ENCODE measurements at regions not wholly inside any gene's neighbourhood (a gene's known extent, or its start where the extent isn't known, plus 50 kb on each side); places are given as distances from the start of the nearest gene placed in this dataset.

DNA sequence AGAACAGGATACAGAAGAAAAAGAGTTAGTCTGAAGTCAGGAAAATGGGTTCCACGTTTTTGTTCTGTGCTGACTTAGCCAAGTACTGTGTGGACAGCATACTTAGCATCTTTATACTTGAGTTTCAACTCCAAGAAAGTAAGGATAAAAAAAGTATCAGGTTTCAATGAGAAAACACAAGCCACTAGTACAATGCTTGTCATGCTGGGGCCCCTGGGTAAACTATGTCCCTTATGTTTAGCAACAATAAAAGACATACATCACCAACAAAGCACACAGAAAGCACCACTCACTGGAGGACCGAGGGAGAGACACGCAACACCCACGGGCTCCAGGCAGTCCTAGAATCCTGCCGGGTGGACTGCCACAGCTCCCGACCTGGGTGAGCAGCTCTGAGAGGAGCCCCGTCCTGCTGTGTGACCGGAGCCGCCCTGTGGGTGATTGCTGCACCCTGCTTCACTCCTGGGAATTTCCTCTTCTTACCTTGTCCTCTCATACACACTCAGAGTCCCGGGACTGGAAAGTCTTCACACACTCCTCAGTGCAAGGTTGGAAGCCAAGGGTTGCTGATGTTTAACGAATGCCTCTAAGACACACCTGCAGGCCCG, 890.5 kb downstream of the BRD1 start (continued):
- no peak for TF ChIP-seq TCF12 (IDR thresholded peaks at IDR 0.05)
- TF ChIP-seq TCF12 (CRISPR knock-in tag; IDR thresholded peaks at IDR 0.05): no peak
- no peak for TF ChIP-seq RFX1 (IDR thresholded peaks at IDR 0.05)

DNA sequence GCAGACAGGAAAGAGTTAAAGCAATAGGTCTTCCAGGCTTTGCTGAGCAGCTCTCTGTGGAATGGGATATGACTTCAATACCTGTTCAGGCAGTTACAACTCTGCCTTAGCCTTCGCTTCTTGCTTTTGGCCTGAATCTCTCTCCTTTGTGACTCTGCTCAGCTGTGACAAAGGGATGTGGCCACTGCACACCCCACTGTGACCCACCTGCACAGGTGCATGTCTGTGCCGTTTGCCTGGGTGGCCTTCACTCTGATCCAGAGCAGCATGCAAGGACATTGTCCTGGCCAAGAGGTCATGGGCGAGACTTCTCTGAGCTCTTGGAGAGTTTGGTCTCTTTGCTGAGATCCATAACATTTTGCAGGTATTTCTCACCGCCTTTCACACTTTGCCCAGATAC, 891.3 kb downstream of the BRD1 start:
- BruUV-seq (replicated peaks): no TSS peak
- in situ Hi-C loops (cut with HindIII; ENCODE audit: extremely low pct_ligation_motif_present, low pct_unique_long_range_greater_than_20kb) (no loop called here), intact Hi-C loops (cut with micrococcal nuclease; ENCODE audit: unreplicated experiment) (no loop called here)
- Histone ChIP-seq H3K9me3 (ENCODE audit: low read length) (peaks cover 8% of the 10 kb centered on the region), H3K4me3 (replicated peaks in 1 of 3; ENCODE audit: insufficient read depth in 1 of 3, low read depth in 2 of 3, low read length in 3 of 3) (no peak overlapping the region), H3K36me3 (replicated peaks in 1 of 2; ENCODE audit: control insufficient read depth in 1 of 2, insufficient read depth in 2 of 2, low read length in 2 of 2) (no peaks in the 10 kb centered on the region; a peak in 1 of 5 replicates), H4K20me1 (ENCODE audit: insufficient read depth, low read length) (no peaks in the 10 kb centered on the region), H3K27me3 (ENCODE audit: control insufficient read depth in 1 of 2, insufficient read depth in 2 of 2, low read length in 2 of 2) (0 out of 5 replicates have a peak, but pooled peaks cover 0 to 2% of the 10 kb centered on the region in 2 experiments), H2AFZ (ENCODE audit: low read length) (no peak overlapping the region), H3K4me1 (ENCODE audit: insufficient read depth, low read length) (peaks cover 29% of the 10 kb centered on the region), H3K4me2 (ENCODE audit: low read depth, low read length) (no peak overlapping the region), H3K9ac (ENCODE audit: insufficient read depth, low read depth, low read length) (no peak overlapping the region), H3K27ac (ENCODE audit: extremely low read length, insufficient read depth, low read length) (no peak overlapping the region), H3K79me2 (ENCODE audit: insufficient read depth, low read length) (no peaks in the 10 kb centered on the region)
- no peak for ATAC-seq
- no peak for FAIRE-seq
- ChIA-PET CTCF (ENCODE audit: low intra/inter-chr PET ratio, low total read pairs) (no interaction called here), POLR2A (no interaction called here)
- 49% methylated on average over 3 of the region's 4 CpGs for WGBS (ENCODE audit: low lambda C conversion rate)
- no peak for DNase-seq (ENCODE audit: low spot score)
- TF ChIP-seq, protein P1, sequence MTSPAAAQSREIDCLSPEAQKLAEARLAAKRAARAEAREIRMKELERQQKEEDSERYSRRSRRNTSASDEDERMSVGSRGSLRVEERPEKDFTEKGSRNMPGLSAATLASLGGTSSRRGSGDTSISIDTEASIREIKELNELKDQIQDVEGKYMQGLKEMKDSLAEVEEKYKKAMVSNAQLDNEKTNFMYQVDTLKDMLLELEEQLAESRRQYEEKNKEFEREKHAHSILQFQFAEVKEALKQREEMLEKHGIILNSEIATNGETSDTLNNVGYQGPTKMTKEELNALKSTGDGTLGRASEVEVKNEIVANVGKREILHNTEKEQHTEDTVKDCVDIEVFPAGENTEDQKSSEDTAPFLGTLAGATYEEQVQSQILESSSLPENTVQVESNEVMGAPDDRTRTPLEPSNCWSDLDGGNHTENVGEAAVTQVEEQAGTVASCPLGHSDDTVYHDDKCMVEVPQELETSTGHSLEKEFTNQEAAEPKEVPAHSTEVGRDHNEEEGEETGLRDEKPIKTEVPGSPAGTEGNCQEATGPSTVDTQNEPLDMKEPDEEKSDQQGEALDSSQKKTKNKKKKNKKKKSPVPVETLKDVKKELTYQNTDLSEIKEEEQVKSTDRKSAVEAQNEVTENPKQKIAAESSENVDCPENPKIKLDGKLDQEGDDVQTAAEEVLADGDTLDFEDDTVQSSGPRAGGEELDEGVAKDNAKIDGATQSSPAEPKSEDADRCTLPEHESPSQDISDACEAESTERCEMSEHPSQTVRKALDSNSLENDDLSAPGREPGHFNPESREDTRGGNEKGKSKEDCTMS (CRISPR knock-in tag; conservative IDR thresholded peaks at IDR 0.05): no peak
- no peak for TF ChIP-seq ZNF530 (CRISPR knock-in tag; IDR thresholded peaks at IDR 0.05; ENCODE audit: low read depth)
- no peak for TF ChIP-seq STAG1 (CRISPR knock-in tag; IDR thresholded peaks at IDR 0.05)
- TF ChIP-seq ZNF331 (CRISPR knock-in tag; IDR thresholded peaks at IDR 0.05): no peak
- TF ChIP-seq, protein P2, sequence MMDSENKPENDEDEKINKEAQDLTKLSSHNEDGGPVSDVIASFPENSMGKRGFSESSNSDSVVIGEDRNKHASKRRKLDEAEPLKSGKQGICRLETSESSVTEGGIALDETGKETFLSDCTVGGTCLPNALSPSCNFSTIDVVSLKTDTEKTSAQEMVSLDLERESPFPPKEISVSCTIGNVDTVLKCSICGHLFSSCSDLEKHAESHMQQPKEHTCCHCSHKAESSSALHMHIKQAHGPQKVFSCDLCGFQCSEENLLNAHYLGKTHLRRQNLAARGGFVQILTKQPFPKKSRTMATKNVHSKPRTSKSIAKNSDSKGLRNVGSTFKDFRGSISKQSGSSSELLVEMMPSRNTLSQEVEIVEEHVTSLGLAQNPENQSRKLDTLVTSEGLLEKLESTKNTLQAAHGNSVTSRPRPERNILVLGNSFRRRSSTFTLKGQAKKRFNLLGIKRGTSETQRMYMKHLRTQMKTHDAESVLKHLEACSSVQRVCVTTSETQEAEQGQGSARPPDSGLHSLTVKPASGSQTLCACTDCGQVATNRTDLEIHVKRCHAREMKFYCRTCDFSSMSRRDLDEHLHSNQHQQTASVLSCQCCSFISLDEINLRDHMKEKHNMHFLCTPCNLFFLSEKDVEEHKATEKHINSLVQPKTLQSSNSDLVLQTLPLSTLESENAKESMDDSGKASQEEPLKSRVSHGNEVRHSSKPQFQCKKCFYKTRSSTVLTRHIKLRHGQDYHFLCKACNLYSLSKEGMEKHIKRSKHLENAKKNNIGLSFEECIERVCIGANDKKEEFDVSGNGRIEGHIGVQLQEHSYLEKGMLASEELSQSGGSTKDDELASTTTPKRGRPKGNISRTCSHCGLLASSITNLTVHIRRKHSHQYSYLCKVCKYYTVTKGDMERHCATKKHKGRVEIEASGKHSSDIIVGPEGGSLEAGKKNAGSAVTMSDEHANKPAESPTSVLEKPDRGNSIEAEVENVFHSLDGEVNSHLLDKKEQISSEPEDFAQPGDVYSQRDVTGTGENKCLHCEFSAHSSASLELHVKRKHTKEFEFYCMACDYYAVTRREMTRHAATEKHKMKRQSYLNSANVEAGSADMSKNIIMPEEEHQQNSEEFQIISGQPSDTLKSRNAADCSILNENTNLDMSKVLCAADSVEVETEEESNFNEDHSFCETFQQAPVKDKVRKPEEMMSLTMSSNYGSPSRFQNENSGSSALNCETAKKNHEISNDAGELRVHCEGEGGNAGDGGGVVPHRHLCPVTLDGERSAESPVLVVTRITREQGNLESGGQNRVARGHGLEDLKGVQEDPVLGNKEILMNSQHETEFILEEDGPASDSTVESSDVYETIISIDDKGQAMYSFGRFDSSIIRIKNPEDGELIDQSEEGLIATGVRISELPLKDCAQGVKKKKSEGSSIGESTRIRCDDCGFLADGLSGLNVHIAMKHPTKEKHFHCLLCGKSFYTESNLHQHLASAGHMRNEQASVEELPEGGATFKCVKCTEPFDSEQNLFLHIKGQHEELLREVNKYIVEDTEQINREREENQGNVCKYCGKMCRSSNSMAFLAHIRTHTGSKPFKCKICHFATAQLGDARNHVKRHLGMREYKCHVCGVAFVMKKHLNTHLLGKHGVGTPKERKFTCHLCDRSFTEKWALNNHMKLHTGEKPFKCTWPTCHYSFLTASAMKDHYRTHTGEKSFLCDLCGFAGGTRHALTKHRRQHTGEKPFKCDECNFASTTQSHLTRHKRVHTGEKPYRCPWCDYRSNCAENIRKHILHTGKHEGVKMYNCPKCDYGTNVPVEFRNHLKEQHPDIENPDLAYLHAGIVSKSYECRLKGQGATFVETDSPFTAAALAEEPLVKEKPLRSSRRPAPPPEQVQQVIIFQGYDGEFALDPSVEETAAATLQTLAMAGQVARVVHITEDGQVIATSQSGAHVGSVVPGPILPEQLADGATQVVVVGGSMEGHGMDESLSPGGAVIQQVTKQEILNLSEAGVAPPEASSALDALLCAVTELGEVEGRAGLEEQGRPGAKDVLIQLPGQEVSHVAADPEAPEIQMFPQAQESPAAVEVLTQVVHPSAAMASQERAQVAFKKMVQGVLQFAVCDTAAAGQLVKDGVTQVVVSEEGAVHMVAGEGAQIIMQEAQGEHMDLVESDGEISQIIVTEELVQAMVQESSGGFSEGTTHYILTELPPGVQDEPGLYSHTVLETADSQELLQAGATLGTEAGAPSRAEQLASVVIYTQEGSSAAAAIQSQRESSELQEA (CRISPR knock-in tag; IDR thresholded peaks at IDR 0.05; ENCODE audit: not compliant biosample characterization): no peak
- TF ChIP-seq, protein P3, sequence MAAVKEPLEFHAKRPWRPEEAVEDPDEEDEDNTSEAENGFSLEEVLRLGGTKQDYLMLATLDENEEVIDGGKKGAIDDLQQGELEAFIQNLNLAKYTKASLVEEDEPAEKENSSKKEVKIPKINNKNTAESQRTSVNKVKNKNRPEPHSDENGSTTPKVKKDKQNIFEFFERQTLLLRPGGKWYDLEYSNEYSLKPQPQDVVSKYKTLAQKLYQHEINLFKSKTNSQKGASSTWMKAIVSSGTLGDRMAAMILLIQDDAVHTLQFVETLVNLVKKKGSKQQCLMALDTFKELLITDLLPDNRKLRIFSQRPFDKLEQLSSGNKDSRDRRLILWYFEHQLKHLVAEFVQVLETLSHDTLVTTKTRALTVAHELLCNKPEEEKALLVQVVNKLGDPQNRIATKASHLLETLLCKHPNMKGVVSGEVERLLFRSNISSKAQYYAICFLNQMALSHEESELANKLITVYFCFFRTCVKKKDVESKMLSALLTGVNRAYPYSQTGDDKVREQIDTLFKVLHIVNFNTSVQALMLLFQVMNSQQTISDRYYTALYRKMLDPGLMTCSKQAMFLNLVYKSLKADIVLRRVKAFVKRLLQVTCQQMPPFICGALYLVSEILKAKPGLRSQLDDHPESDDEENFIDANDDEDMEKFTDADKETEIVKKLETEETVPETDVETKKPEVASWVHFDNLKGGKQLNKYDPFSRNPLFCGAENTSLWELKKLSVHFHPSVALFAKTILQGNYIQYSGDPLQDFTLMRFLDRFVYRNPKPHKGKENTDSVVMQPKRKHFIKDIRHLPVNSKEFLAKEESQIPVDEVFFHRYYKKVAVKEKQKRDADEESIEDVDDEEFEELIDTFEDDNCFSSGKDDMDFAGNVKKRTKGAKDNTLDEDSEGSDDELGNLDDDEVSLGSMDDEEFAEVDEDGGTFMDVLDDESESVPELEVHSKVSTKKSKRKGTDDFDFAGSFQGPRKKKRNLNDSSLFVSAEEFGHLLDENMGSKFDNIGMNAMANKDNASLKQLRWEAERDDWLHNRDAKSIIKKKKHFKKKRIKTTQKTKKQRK (IDR thresholded peaks at IDR 0.05; ENCODE audit: low read length): no peak

All from HepG2 (cell line).